RWPE2 (cell line): ENCODE measurements at regions not wholly inside any gene's neighbourhood (a gene's known extent, or its start where the extent isn't known, plus 50 kb on each side); places are given as distances from the start of the nearest gene placed in this dataset.

Experiments
- ATAC-seq: fragments of 200-7000 bp; cut with Tn5 transposase; 3 replicates; pipeline ENCODE4 v1.9.1; 2021; ENCODE audit warnings: low read depth
- DNase-seq: peaks from one replicate; pipeline ENCODE4 v3.0.0-alpha.2; 2020; ENCODE audit warnings: low spot score
- H3K27ac ChIP-seq: fragments of 450-650 bp; 2 replicates; pipeline ENCODE4 v1.5.1; 2017; ENCODE audit warnings: mild to moderate bottlenecking; ENCODE audit not compliant: poor library complexity, severe bottlenecking
- H3K27me3 ChIP-seq: fragments of 250-450 bp; sonication (Bioruptor Pico); 2 replicates; pipeline ENCODE4 v1.5.1; 2021; ENCODE audit warnings: mild to moderate bottlenecking, moderate library complexity; ENCODE audit not compliant: insufficient read depth, poor library complexity, severe bottlenecking
- H3K36me3 ChIP-seq: fragments of 250-450 bp; sonication (Bioruptor Pico); 2 replicates; pipeline ENCODE4 v1.5.1; 2020; ENCODE audit warnings: low read depth, mild to moderate bottlenecking, moderate library complexity
- H3K4me1 ChIP-seq: fragments of 250-450 bp; sonication (Bioruptor Pico); 2 replicates; pipeline ENCODE4 v1.5.1; 2021; ENCODE audit warnings: mild to moderate bottlenecking, moderate library complexity; ENCODE audit not compliant: insufficient read depth, poor library complexity, severe bottlenecking
- H3K4me3 ChIP-seq: fragments of 250-450 bp; sonication (Bioruptor Pico); 2 replicates; pipeline ENCODE4 v1.5.1; 2021; ENCODE audit warnings: mild to moderate bottlenecking, moderate library complexity; ENCODE audit not compliant: severe bottlenecking
- H3K9me3 ChIP-seq: fragments of 250-450 bp; sonication (Bioruptor Pico); 2 replicates; pipeline ENCODE4 v1.5.1; 2021; ENCODE audit warnings: mild to moderate bottlenecking, moderate library complexity; ENCODE audit not compliant: severe bottlenecking
- CTCF ChIP-seq: fragments of 450-650 bp; IDR thresholded peaks from one replicate; pipeline ENCODE4 v1.5.1; 2017; ENCODE audit warnings: mild to moderate bottlenecking, moderate library complexity; ENCODE audit not compliant: poor library complexity, severe bottlenecking

GRCh38 chr2:7816233-7816632 lies 865.6 kb upstream of the ID2 start:
- ATAC-seq (no peak), DNase-seq (no peak)
- no peak overlapping the region for H3K27ac ChIP-seq
- H3K4me3 ChIP-seq, result no peak overlapping the region
- H3K27me3 ChIP-seq, result no peaks in the 10 kb centered on the region
- no peak for TF ChIP-seq CTCF
- H3K9me3 ChIP-seq, result no peaks in the 10 kb centered on the region
- H3K36me3 ChIP-seq, result no peaks in the 10 kb centered on the region
- H3K4me1 ChIP-seq, result peaks cover 21% of the 10 kb centered on the region

- Histone ChIP-seq H3K27ac (no peak overlapping the region), H3K9me3 (no peaks in the 10 kb centered on the region), H3K36me3 (no peaks in the 10 kb centered on the region), H3K27me3 (no peaks in the 10 kb centered on the region), H3K4me3 (no peak overlapping the region), H3K4me1 (peaks cover 14% of the 10 kb centered on the region)
- DNase-seq, result no peak
- TF ChIP-seq CTCF, result no peak
- ATAC-seq, result no peak
These were observed 864.9 kb upstream of the ID2 start for GRCh38 chr2:7816944-7817343.

- no peak overlapping the region for H3K27ac ChIP-seq
- TF ChIP-seq CTCF, result no peak
- H3K9me3 ChIP-seq, result no peaks in the 10 kb centered on the region
- no peaks in the 10 kb centered on the region for H3K4me1 ChIP-seq
- H3K36me3 ChIP-seq, result no peaks in the 10 kb centered on the region
- no peak overlapping the region for H3K4me3 ChIP-seq
- DNase-seq, result no peak
- ATAC-seq, result no peak
- H3K27me3 ChIP-seq, result no peaks in the 10 kb centered on the region
These were observed 862.5 kb upstream of the ID2 start for GRCh38 chr2:7819316-7819715.

GRCh38 chr2:7819850-7820249 lies 862.0 kb upstream of the ID2 start:
- no peaks in the 10 kb centered on the region for H3K9me3 ChIP-seq
- DNase-seq (no peak), ATAC-seq (no peak)
- no peaks in the 10 kb centered on the region for H3K4me1 ChIP-seq
- TF ChIP-seq CTCF, result no peak
- no peaks in the 10 kb centered on the region for H3K27me3 ChIP-seq
- H3K4me3 ChIP-seq, result no peak overlapping the region
- no peak overlapping the region for H3K27ac ChIP-seq
- H3K36me3 ChIP-seq, result no peaks in the 10 kb centered on the region

- Histone ChIP-seq H3K27me3 (no peaks in the 10 kb centered on the region), H3K4me3 (no peak overlapping the region), H3K9me3 (no peaks in the 10 kb centered on the region), H3K27ac (no peak overlapping the region), H3K4me1 (peaks cover 16% of the 10 kb centered on the region), H3K36me3 (no peaks in the 10 kb centered on the region)
- no peak for DNase-seq
- no peak for TF ChIP-seq CTCF
- no peak for ATAC-seq
These were observed 857.6 kb upstream of the ID2 start for GRCh38 chr2:7824211-7824610.
